Kidney (tissue), 13 donors: ENCODE measurements at regions not wholly inside any gene's neighbourhood (a gene's known extent, or its start where the extent isn't known, plus 50 kb on each side); places are given as distances from the start of the nearest gene placed in this dataset.
A peak's percentile ranks its signal among the peaks of the same experiment; 100 is the strongest.

ENCODE experiments used
- DNase-seq, 5 donors: peaks; one replicate each; pipeline ENCODE4 v3.0.0-alpha.2; 2013 to 2020
- FAIRE-seq: peaks from 2 replicates; lab custom pipeline; 2012; peaks lifted over from hg19 to GRCh38; lab: Jason Lieb, UNC
- H3K27ac ChIP-seq, 2 donors: one replicate each; pipeline ENCODE4 v1.7.0; 2013; ENCODE audit warnings: low read depth in 2 of 2, low read length in 2 of 2, inconsistent platforms in 1 of 2
- H3K27me3 ChIP-seq: one replicate; pipeline ENCODE4 v1.7.1; 2013; ENCODE audit warnings: low read length, inconsistent platforms; ENCODE audit not compliant: control insufficient read depth, insufficient read depth
- H3K36me3 ChIP-seq, 3 donors: one replicate each; pipeline versions ENCODE4 v1.7.0 to v1.7.1; 2013; ENCODE audit warnings: low read length in 3 of 3, control low read depth in 1 of 3, inconsistent platforms in 1 of 3; ENCODE audit not compliant: insufficient read depth in 3 of 3, control insufficient read depth in 2 of 3
- H3K4me1 ChIP-seq, 3 donors: one replicate each; pipeline versions ENCODE4 v1.7.0 to v1.7.1; 2013; ENCODE audit warnings: low read length in 3 of 3, inconsistent platforms in 1 of 3, low read depth in 1 of 3; ENCODE audit not compliant: control insufficient read depth in 2 of 3, insufficient read depth in 2 of 3
- H3K4me3 ChIP-seq, 3 donors: one replicate each; pipeline versions ENCODE4 v1.7.0 to v1.8.1; 2013; ENCODE audit warnings: low read length in 3 of 3, control low read depth in 1 of 3, inconsistent platforms in 1 of 3
- H3K9ac ChIP-seq, 3 donors: one replicate each; pipeline versions ENCODE4 v1.7.0 to v1.7.1; 2013; ENCODE audit warnings: low read length in 3 of 3, control low read depth in 1 of 3, inconsistent platforms in 1 of 3
- H3K9me3 ChIP-seq, 3 donors: one replicate each; pipeline versions ENCODE4 v1.7.0 to v1.7.1; 2013; ENCODE audit warnings: low read length in 3 of 3, control low read depth in 1 of 3, inconsistent platforms in 1 of 3; ENCODE audit not compliant: control insufficient read depth in 2 of 3, insufficient read depth in 1 of 3
- intact Hi-C: fragments of 100-400 bp; cut with DNase I; formaldehyde crosslinking; loops from one replicate; pipeline ENCODE4 v1.11.1; 2022
- TF ChIP-seq, protein P1 (sequence below): IDR thresholded peaks from 3 replicates; pipeline ENCODE4 v1.5.1; 2012; ENCODE audit warnings: mild to moderate bottlenecking, moderate library complexity, borderline replicate concordance; ENCODE audit not compliant: insufficient read depth; ENCODE audit errors: extremely low read depth
- donor health status: control.
- donor health status: control.
- donor health status: control.
- donor health status: control.
- donor health status: control.
- donor health status: DM: yes; HTN: yes; CAD: no.
- donor health status: Normal renal cell carcinoma (clear cell type).

DNA sequence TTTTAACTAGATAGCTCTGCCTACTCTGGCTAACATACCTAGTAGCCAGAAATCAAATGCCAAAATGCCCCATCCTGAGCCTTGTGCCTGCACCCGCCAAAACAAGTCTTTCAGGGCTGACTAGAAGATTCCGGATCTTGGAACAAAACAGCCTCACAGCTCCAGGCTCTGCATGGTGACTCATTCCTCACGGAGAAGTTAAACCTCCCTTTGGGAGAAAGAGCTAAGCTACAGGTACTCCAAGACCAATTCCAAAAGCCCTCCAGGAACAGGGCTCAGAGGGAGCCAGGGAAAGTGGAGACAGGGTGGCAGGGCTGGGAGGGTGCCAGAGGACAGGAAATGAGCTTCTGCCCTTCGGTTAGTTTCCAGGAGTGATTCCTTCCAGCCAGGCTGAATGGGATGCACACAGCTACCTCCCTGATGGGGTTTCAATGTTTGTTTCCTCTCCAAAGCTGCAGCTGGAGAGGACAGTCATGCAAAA is 295.6 kb downstream of the TNS1 start:
- Histone ChIP-seq H3K27me3 (no peaks in the 10 kb centered on the region), H3K9me3 (no peaks in the 10 kb centered on the region), H3K4me1 (peaks cover 0 to 4% (median 0%) of the 10 kb centered on the region in 3 donors), H3K27ac (peak overlapping the region; percentile 49 to 59), H3K4me3 (no peak overlapping the region), H3K9ac (no peak overlapping the region), H3K36me3 (no peaks in the 10 kb centered on the region)
- intact Hi-C loops, result no loop called here
- DNase-seq (peak in 2 of 5 donors; percentile 8 to 11), FAIRE-seq (no peak)
- TF ChIP-seq, protein P1, sequence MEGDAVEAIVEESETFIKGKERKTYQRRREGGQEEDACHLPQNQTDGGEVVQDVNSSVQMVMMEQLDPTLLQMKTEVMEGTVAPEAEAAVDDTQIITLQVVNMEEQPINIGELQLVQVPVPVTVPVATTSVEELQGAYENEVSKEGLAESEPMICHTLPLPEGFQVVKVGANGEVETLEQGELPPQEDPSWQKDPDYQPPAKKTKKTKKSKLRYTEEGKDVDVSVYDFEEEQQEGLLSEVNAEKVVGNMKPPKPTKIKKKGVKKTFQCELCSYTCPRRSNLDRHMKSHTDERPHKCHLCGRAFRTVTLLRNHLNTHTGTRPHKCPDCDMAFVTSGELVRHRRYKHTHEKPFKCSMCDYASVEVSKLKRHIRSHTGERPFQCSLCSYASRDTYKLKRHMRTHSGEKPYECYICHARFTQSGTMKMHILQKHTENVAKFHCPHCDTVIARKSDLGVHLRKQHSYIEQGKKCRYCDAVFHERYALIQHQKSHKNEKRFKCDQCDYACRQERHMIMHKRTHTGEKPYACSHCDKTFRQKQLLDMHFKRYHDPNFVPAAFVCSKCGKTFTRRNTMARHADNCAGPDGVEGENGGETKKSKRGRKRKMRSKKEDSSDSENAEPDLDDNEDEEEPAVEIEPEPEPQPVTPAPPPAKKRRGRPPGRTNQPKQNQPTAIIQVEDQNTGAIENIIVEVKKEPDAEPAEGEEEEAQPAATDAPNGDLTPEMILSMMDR, result no peak

DNA sequence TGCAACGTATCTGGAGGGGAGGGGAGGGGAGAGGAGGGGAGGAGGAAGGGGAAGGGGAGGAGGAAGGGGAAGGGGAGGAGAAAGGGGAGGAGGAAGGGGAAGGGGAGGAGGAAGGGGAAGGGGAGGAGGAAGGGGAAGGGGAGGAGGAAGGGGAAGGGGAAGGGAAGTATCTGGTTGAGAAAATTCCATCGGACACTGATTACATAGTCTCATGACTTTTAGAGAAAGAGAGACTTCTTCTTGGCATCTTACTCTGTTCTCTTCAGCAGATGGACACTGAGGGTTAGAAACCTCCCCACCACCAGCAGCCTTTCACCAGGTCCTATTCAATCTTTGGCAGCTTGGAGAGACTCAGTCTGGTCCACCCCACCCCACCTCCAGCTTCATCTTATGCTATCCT is 296.3 kb downstream of the TNS1 start:
- H3K9me3 ChIP-seq, result no peaks in the 10 kb centered on the region
- no peak for FAIRE-seq
- H3K27ac ChIP-seq, result peak overlapping the region; percentile 49 to 59
- intact Hi-C loops, result no loop called here
- peak in 1 of 5 donors; percentile 1 for DNase-seq
- H3K4me3 ChIP-seq, result no peak overlapping the region
- TF ChIP-seq, protein P1, result no peak
- no peaks in the 10 kb centered on the region for H3K27me3 ChIP-seq
- H3K4me1 ChIP-seq, result peaks cover 0 to 4% (median 0%) of the 10 kb centered on the region in 3 donors
- H3K9ac ChIP-seq, result no peak overlapping the region
- no peaks in the 10 kb centered on the region for H3K36me3 ChIP-seq

DNA sequence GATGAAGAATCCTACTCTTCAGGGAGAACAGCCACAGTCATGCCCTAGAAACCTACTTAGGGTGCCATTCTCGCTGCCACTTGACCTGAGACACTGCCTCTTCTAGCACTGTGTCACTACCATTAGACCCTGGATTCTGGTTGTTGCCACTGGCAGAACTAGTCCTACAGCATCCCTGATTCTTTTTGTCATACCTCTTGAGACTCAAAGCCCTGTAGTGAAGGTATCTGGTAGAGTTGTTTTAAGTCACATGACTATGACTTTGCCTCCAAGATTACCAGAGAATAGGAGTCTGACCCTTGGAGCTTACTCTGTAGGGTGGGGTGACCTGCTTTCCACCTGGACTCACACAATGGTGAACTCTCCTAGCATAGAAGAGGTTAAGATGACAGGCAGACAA is 296.7 kb downstream of the TNS1 start:
- H3K4me1 ChIP-seq, result peaks cover 0 to 4% (median 0%) of the 10 kb centered on the region in 3 donors
- no peaks in the 10 kb centered on the region for H3K27me3 ChIP-seq
- H3K27ac ChIP-seq, result no peak overlapping the region
- TF ChIP-seq, protein P1, result no peak
- H3K9me3 ChIP-seq, result no peaks in the 10 kb centered on the region
- no peak overlapping the region for H3K9ac ChIP-seq
- DNase-seq (peak in 1 of 5 donors; percentile 1), FAIRE-seq (no peak)
- intact Hi-C loops, result no loop called here
- no peak overlapping the region for H3K4me3 ChIP-seq
- H3K36me3 ChIP-seq, result no peaks in the 10 kb centered on the region

DNA sequence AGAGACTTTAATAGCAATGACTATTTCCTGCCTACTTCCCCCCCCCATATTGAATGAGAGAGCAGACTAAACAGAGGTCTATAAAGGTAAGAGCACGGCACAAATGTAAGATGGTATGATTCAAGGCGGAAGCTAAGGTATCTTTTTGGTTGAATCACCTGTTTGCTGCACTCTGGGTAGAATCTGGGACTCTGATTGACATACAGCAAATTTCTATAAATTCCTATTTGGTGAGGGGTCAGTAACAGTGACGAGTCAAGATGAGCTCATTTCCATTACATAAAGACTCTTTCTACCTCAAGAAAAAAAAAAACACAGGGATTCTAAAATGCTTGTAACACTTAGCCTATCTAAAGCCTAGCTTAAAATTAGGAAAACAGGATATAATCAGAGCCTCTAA is 297.3 kb downstream of the TNS1 start:
- Histone ChIP-seq H3K4me1 (peaks cover 0 to 4% (median 0%) of the 10 kb centered on the region in 3 donors), H3K27me3 (no peaks in the 10 kb centered on the region), H3K9ac (no peak overlapping the region), H3K27ac (no peak overlapping the region), H3K36me3 (no peaks in the 10 kb centered on the region), H3K4me3 (no peak overlapping the region), H3K9me3 (no peaks in the 10 kb centered on the region)
- DNase-seq, result no peak
- FAIRE-seq, result no peak
- intact Hi-C loops, result no loop called here
- TF ChIP-seq, protein P1, result no peak
